Globus pallidus (tissue), 1 donor: ENCODE measurements at regions not wholly inside any gene's neighbourhood (a gene's known extent, or its start where the extent isn't known, plus 50 kb on each side); places are given as distances from the start of the nearest gene placed in this dataset.
"Not testable (repeated sequence)": the region's sequence is repeated elsewhere in the genome, so short reads cannot be mapped to it uniquely, and the experiment has no call there.

Experiments used
- DNase-seq: peaks from one replicate; pipeline ENCODE4 v3.0.0-alpha.2; 2015; ENCODE audit warnings: low spot score

DNA sequence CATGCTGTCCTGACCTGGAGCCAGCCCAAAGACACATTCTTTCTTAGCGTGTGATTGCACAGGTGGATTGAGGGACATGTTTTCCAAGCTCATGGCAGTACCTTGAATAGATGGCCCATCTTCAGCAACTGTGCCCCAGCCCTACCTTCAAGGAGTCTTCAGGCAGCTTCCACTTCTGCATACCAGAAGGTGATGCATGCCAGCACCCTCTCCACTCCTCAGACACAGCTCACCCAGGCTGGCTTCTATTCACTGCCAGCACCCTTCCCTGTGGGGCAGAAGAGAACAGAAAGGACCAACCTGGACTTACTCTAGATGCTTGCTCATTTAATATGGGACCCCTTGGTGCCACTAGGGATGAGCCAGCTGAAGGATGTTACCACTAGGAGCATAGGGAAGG, 466.4 kb upstream of the ISX start:
- DNase-seq, result no peak

DNA sequence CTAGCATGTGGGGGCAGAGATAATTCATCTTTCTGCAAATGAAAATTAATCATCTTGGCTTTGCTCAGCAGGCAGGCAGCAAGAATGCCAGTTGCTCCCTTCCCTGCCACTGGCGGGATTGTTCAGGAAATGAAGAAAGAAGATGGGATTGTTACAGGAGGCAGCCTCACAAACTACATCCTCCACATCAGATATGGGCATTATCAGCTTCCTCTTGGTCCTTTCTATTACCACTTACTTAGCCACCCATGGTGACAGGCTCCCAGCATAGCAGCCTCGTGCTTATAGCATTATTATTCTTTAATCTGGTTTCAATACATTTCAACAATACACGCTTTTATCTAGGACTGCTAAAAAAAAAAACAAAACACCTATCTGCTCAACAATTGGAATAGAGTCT, 461.6 kb upstream of the ISX start:
- DNase-seq, result no peak

DNA sequence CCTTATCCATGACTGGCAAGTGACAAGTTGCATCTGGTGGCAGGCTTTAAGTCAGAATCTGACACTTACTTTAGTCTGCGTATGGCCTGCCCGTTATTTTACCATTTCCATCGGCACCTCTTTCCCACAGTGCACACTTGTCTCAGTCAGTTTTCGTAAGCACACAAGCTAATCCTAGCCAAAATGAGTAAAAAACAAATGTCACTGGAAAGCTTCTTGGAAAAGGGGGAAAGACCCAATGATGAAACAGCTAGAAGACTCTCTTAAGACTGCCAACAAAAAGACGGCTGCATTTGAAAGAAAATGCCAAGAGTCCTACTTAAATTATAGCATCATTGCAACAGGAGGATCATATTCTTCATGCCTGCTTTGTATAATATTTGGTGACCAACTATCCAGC, 457.9 kb upstream of the ISX start:
- DNase-seq, result no peak

DNA sequence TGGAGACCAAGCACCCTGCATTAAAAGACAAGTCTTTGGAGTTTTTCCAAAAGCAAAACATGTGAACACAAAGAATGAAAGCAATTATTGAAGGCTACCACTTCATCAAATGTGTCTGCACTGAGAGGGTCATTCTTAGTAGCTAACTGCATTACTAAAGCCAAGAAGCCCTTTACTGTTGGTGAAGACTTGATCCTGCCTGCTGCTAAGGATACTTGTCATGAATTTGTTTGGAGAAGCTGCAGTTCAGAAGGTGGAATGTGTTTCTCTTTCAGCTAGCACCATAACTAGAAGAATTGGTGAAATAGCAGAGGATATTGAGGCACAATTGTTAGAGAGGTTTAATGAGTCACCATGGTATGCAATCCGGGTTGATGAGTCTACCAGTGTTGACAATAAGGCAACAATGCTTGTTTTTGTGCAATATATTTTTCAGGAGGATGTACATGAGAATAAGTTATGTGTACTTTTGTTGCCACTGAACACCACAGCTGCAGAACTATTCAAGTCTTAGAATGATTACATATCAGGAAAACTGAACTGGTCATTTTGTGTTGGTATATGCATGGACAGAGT, 457.3 kb upstream of the ISX start:
- DNase-seq, result no peak

DNA sequence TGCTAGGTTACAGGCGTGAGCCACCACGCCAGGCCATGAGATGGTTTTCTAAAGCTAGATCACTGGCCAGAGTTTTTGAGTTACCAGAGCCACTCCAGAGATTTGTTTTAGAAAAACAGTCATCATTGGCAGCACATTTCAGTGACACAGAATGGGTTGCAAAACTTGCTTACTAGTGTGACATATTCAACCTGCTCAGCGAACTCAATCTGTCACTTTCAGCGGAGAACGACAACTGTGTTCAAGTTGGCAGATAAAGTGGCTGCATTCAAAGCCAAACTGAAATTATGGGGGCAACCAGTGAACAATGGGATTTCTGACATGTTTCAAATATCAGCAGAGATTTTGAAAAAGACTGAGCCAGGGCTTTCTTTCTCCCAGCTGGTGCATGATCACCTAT, 456.3 kb upstream of the ISX start:
- DNase-seq, result no peak

GRCh38 chr22:34620161-34620560, 445.8 kb upstream of the ISX start:
- DNase-seq, result no peak

- no peak for DNase-seq
Measured at GRCh38 chr22:34620832-34621231, 445.1 kb upstream of the ISX start.

DNA sequence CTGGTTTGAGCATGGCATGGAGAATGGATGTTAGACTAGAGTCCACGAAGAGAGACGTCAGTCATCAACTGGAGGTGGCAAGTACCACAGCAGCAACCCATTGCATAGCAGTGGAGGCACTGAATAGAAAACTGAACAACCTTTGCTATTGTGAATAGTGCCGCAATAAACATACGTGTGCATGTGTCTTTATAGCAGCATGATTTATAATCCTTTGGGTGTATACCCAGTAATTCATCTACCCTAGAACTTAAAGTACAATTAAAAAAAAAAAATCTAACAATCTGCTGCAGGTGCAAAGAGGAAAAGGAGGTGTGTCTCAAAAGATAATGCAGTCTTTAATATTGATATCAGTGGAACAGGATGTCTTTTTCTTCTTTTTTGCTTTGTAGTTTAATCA, 443.4 kb upstream of the ISX start:
- no peak for DNase-seq

GRCh38 chr22:34623580-34623979, 442.4 kb upstream of the ISX start:
- no peak for DNase-seq

DNA sequence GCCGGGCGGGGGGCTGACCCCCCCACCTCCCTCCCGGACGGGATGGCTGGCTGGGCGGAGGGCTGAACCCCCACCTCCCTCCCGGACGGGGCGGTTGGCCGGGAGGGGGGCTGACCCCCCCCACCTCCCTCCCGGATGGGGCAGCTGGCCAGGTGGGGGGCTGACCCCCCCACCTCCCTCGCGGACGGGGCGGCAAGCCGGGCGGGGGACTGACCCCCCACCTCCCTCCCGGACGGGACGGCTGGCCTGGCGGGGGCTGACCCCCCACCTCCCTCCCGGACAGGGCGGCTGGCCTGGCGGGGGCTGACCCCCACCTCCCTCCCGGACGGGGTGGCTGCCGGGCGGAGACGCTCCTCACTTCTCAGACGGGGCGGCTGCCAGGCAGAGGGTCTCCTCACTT, 440.1 kb upstream of the ISX start:
- not testable (repeated sequence) for DNase-seq

- no peak for DNase-seq
Measured at GRCh38 chr22:34638128-34638527, 427.8 kb upstream of the ISX start.

DNA sequence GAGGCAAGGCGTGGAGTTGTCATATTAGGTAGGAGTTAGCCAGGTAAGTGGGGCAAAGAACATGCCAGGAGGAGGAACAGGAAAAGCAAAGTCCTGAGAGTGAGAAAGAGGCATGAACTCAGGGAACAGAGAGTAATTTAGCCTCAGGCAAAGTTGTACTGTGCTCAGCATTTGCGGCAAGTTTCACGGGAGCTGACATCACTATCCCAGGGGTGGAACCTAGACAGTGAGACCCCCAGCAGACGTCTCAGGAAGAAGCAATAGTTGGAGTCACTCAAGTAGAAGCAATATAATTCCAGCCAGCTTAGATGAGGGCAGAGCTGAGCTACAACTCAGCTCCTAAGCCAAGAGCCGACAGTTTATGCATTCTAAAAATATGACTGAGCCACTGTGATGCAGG, 426.0 kb upstream of the ISX start:
- no peak for DNase-seq

- DNase-seq, result no peak
Measured at GRCh38 chr22:34645375-34645774, 420.6 kb upstream of the ISX start.

- DNase-seq, result no peak
Measured at GRCh38 chr22:34669001-34669400, 397.0 kb upstream of the ISX start.

DNA sequence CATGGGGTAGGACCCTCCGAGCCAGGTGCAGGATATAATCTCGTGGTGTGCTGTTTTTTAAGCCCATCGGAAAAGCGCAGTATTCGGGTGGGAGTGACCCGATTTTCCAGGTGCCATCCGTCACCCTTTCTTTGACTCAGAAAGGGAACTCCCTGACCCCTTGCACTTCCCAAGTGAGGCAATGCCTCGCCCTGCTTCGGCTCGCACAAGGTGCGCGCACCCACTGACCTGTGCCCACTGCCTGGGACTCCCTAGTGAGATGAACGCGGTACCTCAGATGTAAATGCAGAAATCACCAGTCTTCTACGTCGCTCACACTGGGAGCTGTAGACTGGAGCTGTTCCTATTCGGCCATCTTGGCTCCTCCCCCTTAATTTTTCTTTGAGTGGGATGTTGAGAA, 382.9 kb upstream of the ISX start:
- DNase-seq, result not testable (repeated sequence)

- DNase-seq, result not testable (repeated sequence)
Measured at GRCh38 chr22:34684278-34684677, 381.7 kb upstream of the ISX start.

GRCh38 chr22:34687116-34687515, 378.8 kb upstream of the ISX start:
- no peak for DNase-seq

GRCh38 chr22:34688825-34689224, 377.1 kb upstream of the ISX start:
- DNase-seq, result no peak

DNA sequence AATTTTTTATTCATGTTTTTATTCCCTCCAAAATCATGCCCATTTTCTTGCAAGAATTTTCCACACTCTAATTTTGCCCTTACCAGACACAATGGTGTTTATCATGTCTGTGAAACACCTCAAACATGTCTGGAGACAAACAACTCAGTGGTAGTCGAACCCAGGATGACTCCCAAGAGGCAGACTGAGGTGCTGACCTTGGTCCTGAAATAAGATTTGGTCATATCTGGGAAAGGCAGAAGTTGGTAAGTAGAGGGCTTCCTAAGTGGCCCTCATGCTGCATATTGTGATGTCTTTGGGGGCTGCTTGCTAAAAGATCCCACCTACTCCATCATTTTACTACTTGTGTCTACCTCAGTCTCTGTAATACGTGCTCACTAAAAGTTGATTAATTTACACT, 369.4 kb upstream of the ISX start:
- no peak for DNase-seq

DNA sequence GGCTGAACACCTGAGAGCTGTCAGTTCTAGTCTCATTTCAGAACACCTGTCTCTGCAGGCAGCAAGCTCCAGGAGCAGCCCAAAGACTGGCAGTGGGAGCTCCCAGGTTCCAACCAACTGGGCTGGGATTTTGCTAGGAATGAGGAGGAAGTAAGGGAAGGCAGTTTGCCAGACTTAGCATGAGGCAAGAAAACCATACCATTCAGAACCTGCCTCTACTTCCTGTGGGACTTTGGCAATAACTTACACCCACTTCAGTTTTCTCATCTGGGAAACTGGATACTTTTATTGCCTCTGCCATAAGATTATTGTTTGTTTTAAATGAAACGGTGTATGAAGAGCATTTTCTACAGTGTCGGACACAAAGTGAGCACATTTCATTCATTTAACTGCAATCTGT, 363.7 kb upstream of the ISX start:
- DNase-seq, result no peak

- no peak for DNase-seq
Measured at GRCh38 chr22:34709641-34710040, 356.3 kb upstream of the ISX start.

GRCh38 chr22:34722901-34723300, 343.1 kb upstream of the ISX start:
- no peak for DNase-seq

DNA sequence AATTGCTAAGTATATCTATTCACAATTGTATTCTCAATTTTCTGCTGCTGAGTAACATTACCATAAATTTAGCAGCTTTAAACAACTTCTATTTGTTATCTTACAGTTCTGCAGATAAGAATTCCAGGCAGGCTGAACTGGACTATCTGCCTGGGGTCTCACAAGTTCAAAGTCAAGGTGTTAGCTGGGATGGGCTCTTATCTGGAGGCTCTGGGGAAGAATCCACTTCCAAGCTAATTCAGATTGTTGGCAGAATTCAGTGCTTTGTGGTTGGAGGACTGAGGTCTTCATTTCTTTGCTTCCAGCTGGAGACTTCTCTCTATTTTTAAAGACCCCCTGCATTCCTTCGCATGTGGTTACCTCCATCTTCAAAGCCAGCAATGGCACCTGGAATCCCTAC, 329.9 kb upstream of the ISX start:
- DNase-seq, result no peak

- DNase-seq, result no peak
Measured at GRCh38 chr22:34738661-34739400, 327.1 kb upstream of the ISX start.
